Neural progenitor cell (in vitro differentiated cells): ENCODE measurements at regions not wholly inside any gene's neighbourhood (a gene's known extent, or its start where the extent isn't known, plus 50 kb on each side); places are given as distances from the start of the nearest gene placed in this dataset.
"Not testable (repeated sequence)": the region's sequence is repeated elsewhere in the genome, so short reads cannot be mapped to it uniquely, and the experiment has no call there.

Experiments used
- DNase-seq: peaks from one replicate; pipeline ENCODE4 v3.0.0-alpha.2; 2016; ENCODE audit warnings: low spot score
- H2AFZ ChIP-seq: fragments of 200-600 bp; sonication (generic); replicated peaks from 2 replicates; pipeline ENCODE4 v1.6.1; 2016; ENCODE audit warnings: antibody characterized with exemption
- H3F3A ChIP-seq: fragments of 200-600 bp; sonication (generic); 2 replicates; pipeline ENCODE4 v1.6.1; 2016; ENCODE audit warnings: antibody characterized with exemption, low read depth
- H3K27ac ChIP-seq: fragments of 200-600 bp; sonication (generic); 2 replicates; pipeline ENCODE4 v1.5.1; 2016; ENCODE audit warnings: mild to moderate bottlenecking
- H3K27me3 ChIP-seq: fragments of 200-600 bp; sonication (generic); 2 replicates; pipeline ENCODE4 v1.6.1; 2016; ENCODE audit warnings: mild to moderate bottlenecking, moderate library complexity
- H3K36me3 ChIP-seq: fragments of 200-600 bp; sonication (generic); 2 replicates; pipeline ENCODE4 v1.5.1; 2016
- H3K4me1 ChIP-seq: fragments of 200-600 bp; sonication (generic); 2 replicates; pipeline ENCODE4 v1.6.1; 2016; ENCODE audit warnings: mixed run types
- H3K4me2 ChIP-seq: fragments of 200-600 bp; sonication (generic); 2 replicates; pipeline ENCODE4 v1.6.1; 2016
- H3K4me3 ChIP-seq: fragments of 200-600 bp; sonication (generic); 2 replicates; pipeline ENCODE4 v1.5.1; 2016
- H3K79me2 ChIP-seq: fragments of 200-600 bp; sonication (generic); 2 replicates; pipeline ENCODE4 v1.6.1; 2016; ENCODE audit warnings: low read depth
- H3K9ac ChIP-seq: fragments of 200-600 bp; sonication (generic); 2 replicates; pipeline ENCODE4 v1.6.1; 2016
- H3K9me3 ChIP-seq: fragments of 200-600 bp; sonication (generic); 2 replicates; pipeline ENCODE4 v1.5.1; 2016; ENCODE audit warnings: low read depth
- H4K20me1 ChIP-seq: fragments of 200-600 bp; sonication (generic); 2 replicates; pipeline ENCODE4 v1.6.1; 2016; ENCODE audit warnings: low read depth
- H3K27ac Mint-ChIP-seq: 3 replicates; pipeline ENCODE4 v1.8.0; 2021; ENCODE audit warnings: mixed read lengths
- H3K27me3 Mint-ChIP-seq: 2 replicates; pipeline ENCODE4 v1.8.0; 2022; ENCODE audit warnings: low read depth, mild to moderate bottlenecking, inconsistent platforms, moderate library complexity, mixed read lengths; ENCODE audit not compliant: insufficient read depth
- H3K36me3 Mint-ChIP-seq: 3 replicates; pipeline ENCODE4 v1.8.0; 2021; ENCODE audit warnings: mixed read lengths
- H3K4me1 Mint-ChIP-seq: 3 replicates; pipeline ENCODE4 v1.8.0; 2021; ENCODE audit warnings: mixed read lengths
- H3K4me3 Mint-ChIP-seq: 3 replicates; pipeline ENCODE4 v1.8.0; 2021; ENCODE audit warnings: mild to moderate bottlenecking, moderate library complexity, mixed read lengths
- H3K9me3 Mint-ChIP-seq: 3 replicates; pipeline ENCODE4 v1.8.0; 2020; ENCODE audit warnings: mixed read lengths
- EZH2 ChIP-seq: fragments of 200-600 bp; sonication (generic); IDR thresholded peaks from 2 replicates; pipeline ENCODE4 v1.6.1; 2017; ENCODE audit warnings: antibody characterized with exemption, mild to moderate bottlenecking, moderate library complexity
- EZH2phosphoT487 ChIP-seq: fragments of 200-600 bp; sonication (generic); IDR thresholded peaks from 2 replicates; pipeline ENCODE4 v1.6.1; 2017; ENCODE audit warnings: antibody characterized with exemption
- TF ChIP-seq, protein P1 (sequence below): fragments of 200-600 bp; sonication (generic); IDR thresholded peaks from 2 replicates; pipeline ENCODE4 v1.5.1; 2017; ENCODE audit warnings: antibody characterized with exemption, mild to moderate bottlenecking

GRCh38 chr3:173287361-173287760 is 110.2 kb upstream of the NLGN1 start:
- Mint-ChIP-seq H3K4me3 (no peak overlapping the region), H3K27me3 (no peaks in the 10 kb centered on the region), H3K4me1 (no peaks in the 10 kb centered on the region), H3K27ac (no peak overlapping the region), H3K36me3 (no peaks in the 10 kb centered on the region), H3K9me3 (peaks cover 11% of the 10 kb centered on the region)
- H3K9me3 ChIP-seq, result no peaks in the 10 kb centered on the region
- no peaks in the 10 kb centered on the region for H3K27me3 ChIP-seq
- no peak overlapping the region for H3K4me3 ChIP-seq
- H3K27ac ChIP-seq, result no peak overlapping the region
- no peak overlapping the region for H3K4me2 ChIP-seq
- peaks cover 5% of the 10 kb centered on the region for H3K4me1 ChIP-seq
- no peak overlapping the region for H2AFZ ChIP-seq
- no peaks in the 10 kb centered on the region for H3K79me2 ChIP-seq
- H3F3A ChIP-seq, result no peaks in the 10 kb centered on the region
- no peaks in the 10 kb centered on the region for H4K20me1 ChIP-seq
- no peak overlapping the region for H3K9ac ChIP-seq
- TF ChIP-seq EZH2 (no peak), EZH2phosphoT487 (no peak)
- TF ChIP-seq, protein P1, sequence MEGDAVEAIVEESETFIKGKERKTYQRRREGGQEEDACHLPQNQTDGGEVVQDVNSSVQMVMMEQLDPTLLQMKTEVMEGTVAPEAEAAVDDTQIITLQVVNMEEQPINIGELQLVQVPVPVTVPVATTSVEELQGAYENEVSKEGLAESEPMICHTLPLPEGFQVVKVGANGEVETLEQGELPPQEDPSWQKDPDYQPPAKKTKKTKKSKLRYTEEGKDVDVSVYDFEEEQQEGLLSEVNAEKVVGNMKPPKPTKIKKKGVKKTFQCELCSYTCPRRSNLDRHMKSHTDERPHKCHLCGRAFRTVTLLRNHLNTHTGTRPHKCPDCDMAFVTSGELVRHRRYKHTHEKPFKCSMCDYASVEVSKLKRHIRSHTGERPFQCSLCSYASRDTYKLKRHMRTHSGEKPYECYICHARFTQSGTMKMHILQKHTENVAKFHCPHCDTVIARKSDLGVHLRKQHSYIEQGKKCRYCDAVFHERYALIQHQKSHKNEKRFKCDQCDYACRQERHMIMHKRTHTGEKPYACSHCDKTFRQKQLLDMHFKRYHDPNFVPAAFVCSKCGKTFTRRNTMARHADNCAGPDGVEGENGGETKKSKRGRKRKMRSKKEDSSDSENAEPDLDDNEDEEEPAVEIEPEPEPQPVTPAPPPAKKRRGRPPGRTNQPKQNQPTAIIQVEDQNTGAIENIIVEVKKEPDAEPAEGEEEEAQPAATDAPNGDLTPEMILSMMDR, result no peak
- H3K36me3 ChIP-seq, result no peaks in the 10 kb centered on the region
- peak; percentile 7 for DNase-seq

GRCh38 chr3:173286507-173286906 is 111.0 kb upstream of the NLGN1 start:
- not testable (repeated sequence) for H3F3A ChIP-seq, H4K20me1 ChIP-seq, H3K79me2 ChIP-seq, H3K27me3 Mint-ChIP-seq, H3K27ac Mint-ChIP-seq, H3K4me1 ChIP-seq, H3K4me3 ChIP-seq, H3K36me3 Mint-ChIP-seq, H2AFZ ChIP-seq, H3K4me2 ChIP-seq, H3K4me1 Mint-ChIP-seq, H3K27ac ChIP-seq, DNase-seq, H3K36me3 ChIP-seq, H3K4me3 Mint-ChIP-seq, H3K9me3 ChIP-seq, H3K9ac ChIP-seq, H3K27me3 ChIP-seq
- H3K9me3 Mint-ChIP-seq, result peaks cover 11% of the 10 kb centered on the region

GRCh38 chr3:173284301-173284700 is 113.2 kb upstream of the NLGN1 start:
- H3K4me3 Mint-ChIP-seq, result no peak overlapping the region
- H2AFZ ChIP-seq, result no peak overlapping the region
- H3K27ac Mint-ChIP-seq, result no peak overlapping the region

GRCh38 chr3:173275740-173276139 is 121.8 kb upstream of the NLGN1 start:
- Histone ChIP-seq H3K9ac (no peak overlapping the region), H3F3A (no peaks in the 10 kb centered on the region), H3K4me3 (no peak overlapping the region), H3K27ac (no peak overlapping the region), H4K20me1 (no peaks in the 10 kb centered on the region), H3K9me3 (no peaks in the 10 kb centered on the region), H3K36me3 (no peaks in the 10 kb centered on the region), H3K4me2 (no peak overlapping the region), H3K27me3 (no peaks in the 10 kb centered on the region), H3K79me2 (no peaks in the 10 kb centered on the region), H2AFZ (no peak overlapping the region), H3K4me1 (no peaks in the 10 kb centered on the region)
- Mint-ChIP-seq H3K4me1 (no peaks in the 10 kb centered on the region), H3K27me3 (no peaks in the 10 kb centered on the region), H3K9me3 (no peaks in the 10 kb centered on the region), H3K4me3 (no peak overlapping the region), H3K27ac (no peak overlapping the region), H3K36me3 (no peaks in the 10 kb centered on the region)
- DNase-seq, result no peak
- TF ChIP-seq EZH2phosphoT487, result no peak
- TF ChIP-seq, protein P1, result peak; percentile 14

More at GRCh38 chr3:173284301-173284700, 113.2 kb upstream of the NLGN1 start:
- Histone ChIP-seq H3K27ac (no peak overlapping the region), H3K9me3 (no peaks in the 10 kb centered on the region), H3F3A (no peaks in the 10 kb centered on the region), H3K9ac (no peak overlapping the region), H4K20me1 (no peaks in the 10 kb centered on the region), H3K4me2 (no peak overlapping the region), H3K4me1 (peaks cover 5% of the 10 kb centered on the region), H3K79me2 (no peaks in the 10 kb centered on the region), H3K27me3 (no peaks in the 10 kb centered on the region), H3K4me3 (no peak overlapping the region), H3K36me3 (no peaks in the 10 kb centered on the region)
- no peaks in the 10 kb centered on the region for H3K27me3 Mint-ChIP-seq
- H3K9me3 Mint-ChIP-seq, result peaks cover 11% of the 10 kb centered on the region
- TF ChIP-seq EZH2 (no peak), EZH2phosphoT487 (no peak)
- TF ChIP-seq, protein P1, result no peak
- DNase-seq, result no peak
- H3K4me1 Mint-ChIP-seq, result no peaks in the 10 kb centered on the region
- no peaks in the 10 kb centered on the region for H3K36me3 Mint-ChIP-seq
